Inflammatory macrophage (primary cell): ENCODE measurements at regions not wholly inside any gene's neighbourhood (a gene's known extent, or its start where the extent isn't known, plus 50 kb on each side); places are given as distances from the start of the nearest gene placed in this dataset.

ENCODE experiments used
- DNase-seq, 2 donors: peaks; one replicate each; pipeline ENCODE4 v3.0.0-alpha.2; 2020 to 2022

DNA sequence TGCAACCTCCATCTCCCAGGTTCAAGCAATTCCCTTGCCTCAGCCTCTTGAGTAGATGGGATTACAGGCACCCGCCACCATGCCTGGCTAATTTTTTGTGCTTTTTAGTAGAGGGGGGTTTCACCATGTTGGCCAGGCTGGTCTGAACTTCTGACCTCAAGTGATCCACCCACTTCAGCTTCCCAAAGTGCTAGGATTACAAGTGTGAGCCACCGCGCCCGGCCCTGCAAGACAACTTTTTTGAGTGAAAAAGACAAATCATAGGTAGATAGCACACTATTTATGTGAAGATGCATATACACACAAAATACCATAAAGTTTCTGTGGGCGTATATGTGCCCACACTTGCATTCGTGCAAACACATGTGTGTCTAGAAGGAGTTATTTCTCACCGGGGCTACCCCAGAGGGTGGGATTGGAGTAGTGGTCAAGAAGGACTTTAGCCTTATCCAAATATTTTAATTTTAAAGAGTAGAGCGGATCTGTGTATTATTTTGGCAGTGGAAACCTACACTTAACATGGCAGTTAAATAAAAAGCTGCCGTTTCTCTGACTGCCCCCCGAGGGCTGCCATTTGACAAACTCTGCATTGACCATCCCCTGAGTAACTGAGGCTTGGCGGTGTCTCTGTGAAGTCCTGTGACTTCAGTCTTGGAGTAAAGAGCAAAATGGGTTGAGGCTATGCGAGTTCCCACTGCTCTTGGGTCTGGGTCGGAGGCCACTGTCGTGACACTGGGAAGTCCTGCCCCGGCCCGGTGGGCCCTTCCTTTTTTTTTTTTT, 93.4 kb upstream of the PTCH1 start:
- no peak for DNase-seq

DNA sequence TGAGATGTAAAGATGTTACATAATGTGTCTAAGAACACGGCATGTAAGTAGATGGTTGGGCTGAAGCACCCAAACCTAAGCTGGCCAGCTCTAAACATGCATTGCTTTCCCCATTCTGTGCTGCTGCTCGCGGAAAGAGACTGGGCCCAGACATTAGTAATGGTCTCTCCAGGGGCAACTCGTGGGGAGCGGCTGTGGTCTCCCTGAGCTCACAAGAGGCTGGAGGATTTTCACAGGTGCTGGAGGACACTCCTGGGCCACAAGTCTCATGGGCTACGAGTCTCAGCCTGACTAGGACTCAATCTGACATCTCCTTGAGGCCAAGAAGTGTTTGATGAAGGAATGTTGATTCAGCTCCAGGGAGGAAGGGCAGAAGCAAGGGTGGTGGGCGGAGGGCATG, 92.7 kb upstream of the PTCH1 start:
- no peak for DNase-seq

DNA sequence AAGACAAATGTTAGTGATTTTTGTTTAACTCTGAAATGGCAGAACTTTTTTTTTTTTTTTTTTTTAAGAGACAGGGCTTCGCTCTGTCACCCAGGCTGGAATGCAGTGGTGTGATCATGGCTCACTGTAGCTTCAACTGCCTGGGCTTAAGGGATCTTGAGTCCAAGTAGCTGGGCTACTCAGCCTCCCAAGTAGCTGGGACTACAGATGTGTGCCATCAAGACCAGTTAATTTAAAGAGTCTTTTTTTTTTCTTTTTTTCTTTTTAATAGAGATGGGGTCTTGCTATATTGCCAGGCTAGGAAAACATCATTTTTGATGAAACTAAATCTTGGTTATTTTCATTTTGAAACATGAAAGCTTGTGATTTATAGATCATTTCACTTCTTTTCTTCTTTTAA, 91.6 kb upstream of the PTCH1 start:
- DNase-seq: no peak

DNA sequence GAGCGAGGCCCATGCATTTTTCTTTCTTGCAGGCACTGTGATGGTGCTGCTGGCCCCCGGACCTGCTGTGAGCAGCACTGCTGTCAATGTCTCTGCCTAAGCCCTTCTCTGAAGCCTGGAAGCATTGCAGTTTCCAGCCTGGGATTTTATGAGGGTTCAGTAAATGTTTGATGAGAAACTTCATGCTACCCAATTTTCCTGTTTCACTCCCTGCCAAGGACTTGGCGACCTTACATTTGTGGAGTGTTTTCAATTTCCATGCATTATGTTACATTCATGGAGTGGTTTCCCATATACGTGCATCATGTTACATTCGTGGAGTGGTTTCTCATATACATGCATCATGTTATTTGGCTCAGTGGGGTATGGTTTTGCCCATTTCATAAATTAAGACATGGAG, 90.7 kb upstream of the PTCH1 start:
- no peak for DNase-seq

DNA sequence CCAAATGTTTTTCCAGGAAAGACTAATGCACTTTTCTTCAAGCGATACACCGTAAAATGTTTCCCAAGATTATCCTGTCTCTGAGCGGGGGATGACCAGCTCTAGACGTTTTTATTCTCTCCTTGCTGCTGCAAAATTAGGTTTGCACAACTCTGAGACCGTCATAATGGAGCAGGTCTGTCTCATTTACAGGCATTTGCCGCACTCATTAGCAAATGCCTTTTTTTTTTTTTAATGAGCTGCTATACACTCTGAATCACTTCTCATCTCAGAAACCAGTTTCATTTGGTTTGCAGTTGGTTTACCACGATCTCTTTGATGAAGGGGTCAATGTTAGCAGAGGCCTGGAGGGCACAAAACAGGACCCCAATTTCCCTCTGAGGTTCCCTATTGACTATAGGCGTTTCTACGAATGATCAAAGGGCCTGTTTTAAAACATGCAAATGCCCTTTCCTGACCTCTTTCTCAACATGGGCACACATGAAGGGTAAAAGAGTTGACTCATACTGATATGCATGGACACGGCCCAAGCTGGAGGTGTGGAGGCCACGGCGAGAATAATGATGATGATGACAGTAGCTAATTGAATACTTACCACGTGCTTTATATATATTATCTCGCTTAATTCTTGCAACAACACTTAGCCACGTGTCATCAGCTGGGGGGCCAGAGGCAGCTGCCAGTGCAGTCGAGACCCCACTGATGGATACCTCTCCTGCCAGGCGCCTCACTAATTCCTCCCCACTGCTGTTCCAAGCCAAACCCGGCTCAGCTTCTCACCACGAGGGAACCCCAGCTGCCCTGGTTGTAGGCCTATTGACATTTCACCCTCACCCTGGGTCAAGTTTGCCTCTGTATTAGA, 89.9 kb upstream of the PTCH1 start:
- DNase-seq: no peak

DNA sequence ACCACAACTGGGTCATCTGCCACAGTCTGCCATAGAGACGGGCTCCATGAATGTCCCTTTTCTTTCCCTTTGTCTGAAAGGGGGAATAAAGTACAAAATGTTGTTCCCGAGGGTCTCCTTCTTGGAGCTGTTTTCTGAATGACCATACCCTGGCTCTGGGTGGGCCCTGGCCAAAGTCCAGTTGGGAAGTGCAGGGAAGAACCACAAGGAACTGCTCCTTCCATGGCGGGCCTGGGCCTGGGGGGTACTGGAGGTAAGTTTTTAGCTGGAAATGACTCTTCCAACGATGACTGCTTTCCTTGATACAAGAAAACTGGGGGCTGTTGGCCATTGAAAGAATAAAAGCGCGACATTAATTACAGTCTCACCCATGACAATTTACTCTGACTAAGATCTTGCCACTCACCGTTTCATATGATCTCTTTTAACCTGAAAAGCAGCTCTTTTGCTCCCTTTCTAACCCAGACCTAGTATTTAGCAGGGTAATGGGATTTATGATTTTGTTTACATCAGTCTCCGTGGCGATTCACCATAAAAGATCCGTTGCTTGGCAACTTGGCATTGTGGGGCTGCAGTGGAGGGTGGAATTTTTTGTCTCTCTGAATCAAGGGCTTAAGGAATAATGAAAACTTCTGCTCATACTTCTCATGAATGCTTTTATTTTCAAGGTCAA, 89.2 kb upstream of the PTCH1 start:
- no peak for DNase-seq

DNA sequence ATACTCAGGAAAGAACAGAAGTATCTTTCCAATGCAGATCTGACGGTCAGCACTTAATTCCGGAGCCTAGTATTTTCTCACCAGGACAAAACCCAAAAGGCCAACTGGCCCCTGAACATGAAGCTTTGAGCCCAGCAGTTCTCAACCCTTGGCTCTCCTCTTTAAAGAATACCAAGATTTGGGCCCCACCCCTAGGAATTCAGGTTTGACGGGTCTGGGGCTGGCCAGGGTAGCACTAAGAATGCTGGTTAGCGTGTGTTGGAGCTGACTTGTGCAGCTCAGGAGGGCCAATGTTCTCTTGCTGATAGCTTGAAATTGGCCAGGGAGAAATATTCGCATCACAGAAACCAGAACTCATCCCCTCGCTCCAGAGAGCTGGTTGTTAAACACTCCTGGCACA, 88.3 kb upstream of the PTCH1 start:
- DNase-seq: no peak

DNA sequence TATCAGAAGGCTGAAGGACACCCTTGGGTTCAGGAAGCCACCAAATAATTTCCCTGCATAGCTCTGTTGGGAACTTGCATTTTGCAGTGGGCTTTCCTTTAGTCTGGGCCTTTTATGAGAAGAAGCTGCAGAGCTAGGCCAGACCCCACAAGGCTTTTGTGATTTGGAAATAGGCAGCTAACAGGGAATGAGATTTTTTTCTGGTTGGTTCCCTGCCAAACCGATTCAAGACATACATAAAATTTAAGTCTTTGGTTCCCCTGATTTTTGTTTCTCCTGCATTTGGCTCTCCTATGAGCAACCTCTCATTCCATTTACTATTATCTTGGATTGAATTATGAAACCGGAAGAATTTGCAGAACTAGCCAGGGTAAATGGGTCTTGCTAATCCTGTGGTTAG, 81.5 kb upstream of the PTCH1 start:
- no peak for DNase-seq

DNA sequence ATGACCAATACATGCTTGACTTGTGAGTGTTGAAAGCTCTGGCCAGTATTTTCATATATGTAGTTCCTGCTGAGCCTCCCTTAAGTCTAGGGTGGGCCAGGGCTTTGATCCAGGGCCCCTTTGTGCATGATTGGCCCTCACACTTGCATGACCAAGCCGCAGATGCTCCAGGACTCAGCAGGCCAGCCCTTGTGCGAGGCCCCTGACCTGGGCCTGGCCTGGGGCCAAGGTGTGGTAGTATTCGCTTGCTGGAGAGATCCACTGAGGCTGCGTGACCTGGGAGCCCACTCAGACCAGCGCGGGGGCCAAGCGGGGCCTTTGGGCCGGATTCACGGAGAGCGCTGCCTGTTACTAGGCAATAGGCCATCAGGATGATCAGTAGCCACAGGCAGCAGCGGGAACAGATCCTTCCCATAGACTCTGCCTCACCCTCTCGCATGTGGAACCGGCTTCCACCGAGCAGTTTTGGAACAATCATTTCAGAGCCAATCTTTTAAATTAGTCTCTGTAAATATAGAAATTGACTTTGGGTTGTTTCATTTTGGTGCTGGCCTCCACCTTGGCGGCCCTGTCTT, 79.0 kb upstream of the PTCH1 start:
- no peak for DNase-seq

DNA sequence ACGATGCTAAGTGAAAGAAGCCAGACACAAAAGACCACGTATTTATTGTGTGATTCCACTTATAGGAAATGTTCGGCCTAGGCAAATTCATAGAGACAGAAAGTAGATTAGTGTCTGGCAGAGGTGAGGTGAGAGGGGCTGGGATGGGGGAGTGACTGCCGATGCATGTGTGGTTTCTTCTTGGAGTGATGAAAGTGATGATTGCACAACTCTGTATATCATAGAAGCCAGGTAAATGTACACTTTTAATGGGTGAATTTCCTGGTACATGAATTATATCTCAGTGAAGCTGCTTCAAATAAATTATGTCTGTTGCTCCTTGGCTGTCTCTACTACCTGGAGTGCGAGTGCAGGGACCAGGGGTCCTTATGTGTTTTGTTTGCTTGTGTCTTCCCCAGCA, 76.2 kb upstream of the PTCH1 start:
- DNase-seq: no peak

DNA sequence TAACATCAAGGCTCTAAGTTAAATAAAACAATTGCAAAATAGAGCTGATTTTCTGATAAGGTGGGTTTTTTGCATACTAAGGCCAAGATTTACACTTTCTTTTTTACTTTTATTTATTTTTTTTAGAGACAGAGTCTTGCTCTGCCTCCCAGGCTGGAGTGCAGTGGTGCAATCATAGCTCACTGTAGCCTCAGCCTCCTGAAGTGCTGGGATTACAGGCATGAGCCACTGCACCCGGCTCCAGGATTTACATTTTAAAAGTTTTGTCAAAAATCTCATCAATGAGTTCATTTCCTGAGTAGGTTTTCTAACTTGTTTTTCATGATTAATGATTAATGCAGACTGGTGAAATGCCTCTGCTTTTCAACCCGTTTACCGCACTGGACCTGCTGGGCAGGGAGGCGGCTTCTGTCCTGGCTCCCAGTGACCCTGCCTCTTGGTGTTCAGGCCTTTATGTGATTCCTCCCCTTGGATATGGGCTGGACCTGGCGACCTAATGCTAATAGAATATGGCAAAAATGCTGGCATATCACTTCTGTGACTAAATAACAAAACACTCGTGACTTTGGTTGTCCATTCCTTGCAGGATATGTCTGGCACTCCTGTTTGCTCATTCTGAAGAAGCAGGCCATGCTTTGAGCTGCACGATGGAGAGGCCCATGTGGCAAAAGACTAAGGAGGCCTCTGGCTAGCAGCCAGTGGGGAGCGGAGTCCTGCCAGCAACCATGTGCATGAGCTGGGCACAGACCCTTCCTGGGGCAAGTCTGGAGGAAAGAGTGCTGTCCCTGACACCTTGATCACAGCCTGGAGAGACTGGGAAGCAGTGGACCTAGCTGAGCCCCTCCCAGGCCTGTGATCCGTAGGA, 72.2 kb upstream of the PTCH1 start:
- no peak for DNase-seq

DNA sequence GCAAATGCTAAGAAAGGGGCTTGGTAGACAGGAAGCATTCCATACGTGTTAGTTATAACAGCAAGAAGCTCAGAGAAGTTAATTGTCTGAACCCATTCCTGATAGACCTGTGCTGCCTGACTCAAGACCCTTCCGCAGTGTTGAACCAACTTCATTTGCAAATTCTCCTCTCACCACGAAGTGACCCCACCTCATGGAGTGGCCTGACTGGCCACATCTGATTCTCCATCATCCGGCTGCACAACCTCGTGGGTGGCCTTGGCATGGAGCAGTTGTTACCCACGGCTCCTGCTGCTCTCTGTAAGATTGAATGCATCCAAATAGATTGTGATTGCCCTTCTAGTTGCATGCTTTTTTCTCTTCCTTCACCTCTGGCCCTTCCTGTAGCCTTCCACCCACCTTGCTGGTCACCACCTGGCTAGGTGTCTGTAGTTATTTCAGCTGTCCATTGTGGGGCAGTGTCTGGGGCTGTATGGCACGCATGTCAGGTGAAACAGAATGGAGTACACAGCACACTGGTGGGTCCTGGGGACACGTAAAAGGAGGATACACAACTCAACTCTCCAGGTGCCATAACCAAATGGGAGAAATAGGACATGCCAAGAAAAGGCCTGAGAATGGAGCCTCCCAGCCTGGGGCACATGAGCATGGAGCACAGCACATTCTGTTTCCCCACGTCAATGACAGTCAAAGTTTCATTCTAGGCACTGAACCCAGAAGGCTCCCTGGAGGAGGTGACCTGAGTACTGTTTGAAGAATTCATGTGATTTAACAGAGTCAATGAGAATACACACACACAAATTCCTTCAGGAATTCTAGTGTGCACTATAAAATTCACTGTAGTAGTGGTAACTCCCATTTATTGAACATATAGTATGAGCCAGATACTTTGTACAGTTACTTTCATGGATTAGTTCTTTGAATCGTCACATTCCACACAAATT, 70.5 kb upstream of the PTCH1 start:
- DNase-seq: no peak

DNA sequence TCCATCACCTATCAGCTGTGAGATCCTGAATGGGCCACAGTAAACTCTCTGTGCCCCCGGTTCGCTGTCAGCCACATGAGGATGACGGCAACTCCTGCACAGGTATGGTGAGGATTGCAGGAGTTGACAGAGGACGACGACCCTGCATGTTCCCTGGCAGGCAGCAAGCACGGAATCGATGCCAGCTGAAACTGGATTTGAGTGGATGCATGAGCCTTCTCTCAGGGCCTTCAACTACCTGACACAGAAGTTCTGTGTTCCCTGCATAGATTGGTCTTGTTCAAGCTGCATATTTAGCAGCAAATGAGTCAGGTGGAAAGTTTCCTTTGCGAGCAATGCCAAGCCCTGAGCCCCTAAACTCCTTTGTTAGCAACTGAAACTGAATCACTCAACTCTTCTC, 69.6 kb upstream of the PTCH1 start:
- DNase-seq: no peak

DNA sequence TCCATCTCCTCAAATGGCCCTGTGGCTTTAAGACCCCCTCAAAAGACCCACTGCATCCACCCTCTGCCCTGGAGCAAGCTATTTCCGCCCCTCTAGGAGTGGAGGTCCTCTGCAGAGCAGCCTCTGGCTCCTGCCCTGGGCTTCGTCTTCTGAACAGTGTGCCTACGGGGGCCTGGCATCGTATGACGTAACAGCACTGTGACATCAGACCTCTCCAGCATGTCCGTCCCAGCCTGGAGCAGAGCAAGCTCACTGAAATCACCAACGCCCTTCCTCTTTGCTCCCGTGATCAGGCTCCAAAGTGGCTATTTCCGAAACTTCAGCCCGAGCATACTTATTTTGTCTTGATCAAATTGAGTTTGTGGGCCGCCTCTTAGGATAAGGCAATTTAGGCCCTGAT, 69.1 kb upstream of the PTCH1 start:
- DNase-seq: no peak

DNA sequence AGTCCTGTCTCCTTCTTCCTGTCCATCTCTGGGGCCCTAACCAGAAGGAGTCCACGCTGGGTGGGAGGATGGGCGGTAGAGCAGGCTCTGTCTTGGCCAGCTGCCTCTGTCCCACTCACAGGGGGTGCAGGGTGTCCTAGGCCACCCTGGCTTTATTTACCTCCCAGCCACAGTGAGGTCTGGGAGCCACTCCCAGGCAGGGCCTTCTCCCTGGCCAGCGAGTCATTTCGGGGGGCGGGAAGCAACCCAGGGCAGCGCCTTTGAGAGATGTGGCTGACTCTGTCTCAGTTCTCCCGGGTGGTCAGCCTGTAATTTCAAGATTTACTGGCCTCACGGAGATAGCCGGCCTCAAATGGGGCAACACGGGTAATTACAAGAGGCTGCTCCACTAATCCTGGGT, 67.4 kb upstream of the PTCH1 start:
- DNase-seq: no peak

DNA sequence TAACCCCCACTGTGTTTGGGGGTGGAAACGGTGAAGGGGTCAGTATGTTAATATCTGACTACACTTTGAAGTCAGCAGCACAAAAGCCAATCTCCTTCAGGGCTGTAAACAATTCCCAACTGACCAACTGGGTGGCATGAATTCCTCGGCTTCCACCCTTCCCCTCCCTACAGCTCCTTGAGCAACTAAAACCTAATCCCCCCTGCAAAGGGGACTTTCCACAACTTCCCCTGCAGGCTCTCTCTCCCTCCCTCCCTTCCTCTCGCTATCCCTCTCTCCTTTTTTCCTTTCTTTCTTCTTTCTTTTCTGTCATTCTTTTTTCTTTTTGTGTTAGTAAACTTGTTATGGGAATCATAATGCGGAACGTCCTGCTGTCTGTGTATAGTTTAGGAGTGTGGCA, 65.1 kb upstream of the PTCH1 start:
- no peak for DNase-seq

DNA sequence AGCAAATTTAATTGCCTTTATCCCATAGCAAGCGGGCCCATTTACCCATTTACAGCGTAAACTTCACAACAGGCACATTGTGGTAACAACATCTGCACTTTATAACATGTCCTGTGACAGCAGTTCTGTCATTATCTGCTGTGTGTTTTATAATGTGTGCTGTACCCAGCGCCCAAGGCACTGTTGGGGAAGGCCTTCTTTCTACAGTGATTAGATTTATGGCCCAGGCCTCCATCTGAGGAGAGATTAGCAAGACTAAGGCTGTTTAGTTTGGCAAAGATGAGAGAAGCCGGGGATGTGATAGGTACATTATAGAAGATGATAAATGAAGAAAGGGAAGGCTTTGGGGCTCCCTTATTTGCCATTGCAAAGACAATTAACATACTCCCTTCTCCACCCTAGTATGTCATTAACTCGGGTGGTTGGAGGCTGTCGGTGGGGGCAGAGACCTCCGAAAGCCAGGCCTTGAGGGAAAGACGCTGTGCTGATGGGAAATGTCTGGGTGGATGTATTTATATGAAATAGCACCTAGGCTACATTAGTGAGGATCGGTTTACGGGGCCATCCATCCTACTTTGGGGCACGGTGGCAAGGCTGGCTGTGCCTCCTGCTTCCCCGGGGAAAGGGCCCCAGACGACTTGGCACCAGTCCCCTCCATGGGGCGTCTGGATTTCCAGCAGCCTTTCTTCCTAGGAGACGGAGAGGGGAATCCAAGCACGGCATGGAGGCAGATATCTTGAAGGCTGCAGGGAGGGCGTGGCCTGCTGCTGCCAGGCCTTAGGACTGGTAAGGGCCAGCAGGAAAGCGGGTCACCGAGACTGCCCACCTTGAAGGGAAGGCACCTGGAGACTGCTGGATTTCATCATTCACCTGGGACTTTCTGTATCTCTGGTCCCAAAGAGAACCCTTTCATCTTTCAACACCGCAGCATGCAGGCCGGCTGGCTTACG, 64.3 kb upstream of the PTCH1 start:
- no peak for DNase-seq

DNA sequence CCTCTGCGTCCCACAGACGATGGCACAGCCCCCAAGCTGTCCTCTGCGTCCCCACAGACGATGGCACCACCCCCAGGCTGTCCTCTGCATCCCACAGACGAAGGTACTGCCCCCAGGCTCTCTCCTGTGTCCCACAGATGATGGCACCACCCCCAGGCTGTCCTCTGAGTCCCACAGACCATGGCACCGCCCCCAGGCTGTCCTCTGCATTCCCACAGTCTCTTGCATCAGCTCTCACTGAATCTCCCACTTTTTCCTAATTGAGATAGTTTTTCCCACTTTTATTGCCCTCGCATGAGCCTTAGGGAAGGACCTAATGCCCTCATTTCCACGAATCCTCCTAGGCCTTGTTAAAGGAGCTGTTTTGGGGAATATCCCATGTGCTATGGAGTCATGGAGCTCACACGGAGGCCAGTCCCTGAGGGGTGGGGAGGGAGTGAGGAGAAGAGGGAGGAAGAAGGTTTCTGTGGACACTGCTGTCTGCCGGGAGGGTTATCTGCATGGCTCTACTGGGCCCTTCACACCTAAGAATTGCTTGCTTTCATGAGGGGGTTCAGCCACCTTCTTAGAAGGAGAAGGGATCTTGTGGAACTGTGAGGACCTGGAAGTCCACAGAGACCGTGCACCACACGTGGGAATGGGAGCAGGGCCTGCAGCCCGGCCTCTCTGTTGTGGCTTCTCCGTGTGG, 58.2 kb upstream of the PTCH1 start:
- no peak for DNase-seq

DNA sequence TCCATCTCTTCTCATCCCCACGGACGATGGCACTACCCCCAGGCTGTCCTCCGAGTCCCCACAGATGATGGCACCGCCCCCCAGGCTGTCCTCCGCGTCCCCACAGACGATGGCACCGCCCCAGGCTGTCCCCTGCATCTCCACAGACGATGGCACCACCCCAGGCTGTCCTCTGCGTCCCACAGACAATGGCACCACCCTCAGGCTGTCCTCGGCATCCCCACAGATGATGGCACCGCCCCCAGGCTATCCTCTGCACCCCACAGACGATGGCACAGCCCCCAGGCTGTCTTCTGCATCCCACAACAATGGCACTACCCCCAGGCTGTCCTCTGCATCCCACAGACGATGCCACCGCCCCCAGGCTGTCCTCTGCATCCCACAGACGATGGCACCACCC, 57.4 kb upstream of the PTCH1 start:
- no peak for DNase-seq
